ENCODE measurements at regions not wholly inside any gene's neighbourhood (a gene's known extent, or its start where the extent isn't known, plus 50 kb on each side); places are given as distances from the start of the nearest gene placed in this dataset.

DNA sequence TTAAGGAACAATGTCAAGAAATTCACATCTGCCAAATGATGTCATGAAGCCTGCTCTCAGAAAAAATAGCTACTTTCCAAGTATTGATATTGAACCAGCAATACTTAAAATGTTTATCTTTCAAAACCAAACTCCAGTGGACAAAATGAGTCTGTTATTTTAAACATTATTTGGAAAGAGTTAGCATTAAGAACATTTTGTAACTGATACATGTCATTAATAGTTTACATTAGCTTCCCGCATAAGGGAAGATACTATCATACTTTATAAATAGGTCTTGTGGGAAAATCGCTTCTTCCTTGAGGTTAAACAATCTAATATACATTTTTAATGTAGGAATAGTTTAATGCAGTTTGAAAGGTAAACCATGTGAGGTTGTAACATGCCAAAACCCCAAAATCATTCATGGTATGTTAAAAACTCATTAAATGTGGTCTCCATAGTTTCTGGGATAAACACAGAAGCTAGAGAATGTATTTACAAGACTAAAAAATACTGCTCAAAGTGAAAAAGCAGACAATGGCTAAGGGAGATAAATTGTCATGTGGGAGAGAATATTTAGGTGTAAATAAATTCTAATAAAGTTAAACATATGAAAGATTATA, 73.4 kb upstream of the ATP2B1 start:
- no peaks in the 10 kb centered on the region for H3K36me3 ChIP-seq
- intact Hi-C loops (cut with DNase I): no loop called here
- no peak for ATAC-seq

DNA sequence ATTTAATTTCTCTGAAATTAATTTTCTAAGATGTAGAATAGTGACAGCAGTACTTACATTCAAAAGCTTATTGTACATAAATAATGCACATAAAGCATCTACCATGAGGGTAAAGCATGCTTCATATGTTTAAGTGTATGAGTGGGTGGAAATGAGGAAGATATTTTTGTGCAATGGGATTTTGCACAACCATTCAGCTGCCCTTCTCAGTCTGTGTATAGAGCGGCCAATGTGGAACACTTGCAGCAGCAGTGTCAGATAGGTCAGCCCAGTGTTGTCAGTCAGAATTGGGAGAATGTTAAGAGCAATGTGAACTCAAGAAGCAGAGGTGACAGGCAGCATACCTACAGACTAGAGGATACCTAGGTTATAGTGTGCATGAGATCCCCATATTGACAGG, 72.5 kb upstream of the ATP2B1 start:
- intact Hi-C loops (cut with DNase I): no loop called here
- H3K4me3 ChIP-seq: no peak overlapping the region
- H3K27ac ChIP-seq: no peak overlapping the region
- H3K4me1 ChIP-seq: peaks cover 8% of the 10 kb centered on the region
- no peaks in the 10 kb centered on the region for H3K27me3 ChIP-seq (ENCODE audit: low read depth)
- H3K9me3 ChIP-seq: peaks cover 3% of the 10 kb centered on the region
- ATAC-seq: peak; percentile 68 to 72
- TF ChIP-seq, protein P1, sequence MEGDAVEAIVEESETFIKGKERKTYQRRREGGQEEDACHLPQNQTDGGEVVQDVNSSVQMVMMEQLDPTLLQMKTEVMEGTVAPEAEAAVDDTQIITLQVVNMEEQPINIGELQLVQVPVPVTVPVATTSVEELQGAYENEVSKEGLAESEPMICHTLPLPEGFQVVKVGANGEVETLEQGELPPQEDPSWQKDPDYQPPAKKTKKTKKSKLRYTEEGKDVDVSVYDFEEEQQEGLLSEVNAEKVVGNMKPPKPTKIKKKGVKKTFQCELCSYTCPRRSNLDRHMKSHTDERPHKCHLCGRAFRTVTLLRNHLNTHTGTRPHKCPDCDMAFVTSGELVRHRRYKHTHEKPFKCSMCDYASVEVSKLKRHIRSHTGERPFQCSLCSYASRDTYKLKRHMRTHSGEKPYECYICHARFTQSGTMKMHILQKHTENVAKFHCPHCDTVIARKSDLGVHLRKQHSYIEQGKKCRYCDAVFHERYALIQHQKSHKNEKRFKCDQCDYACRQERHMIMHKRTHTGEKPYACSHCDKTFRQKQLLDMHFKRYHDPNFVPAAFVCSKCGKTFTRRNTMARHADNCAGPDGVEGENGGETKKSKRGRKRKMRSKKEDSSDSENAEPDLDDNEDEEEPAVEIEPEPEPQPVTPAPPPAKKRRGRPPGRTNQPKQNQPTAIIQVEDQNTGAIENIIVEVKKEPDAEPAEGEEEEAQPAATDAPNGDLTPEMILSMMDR (IDR thresholded peaks at IDR 0.05): no peak
- H3K36me3 ChIP-seq: no peaks in the 10 kb centered on the region
- no peak for DNase-seq

More for the DNA sequence above, 73.4 kb upstream of the ATP2B1 start:
- no peak for DNase-seq
- Histone ChIP-seq H3K27ac (no peak overlapping the region), H3K9me3 (peaks cover 8% of the 10 kb centered on the region), H3K4me3 (no peak overlapping the region), H3K4me1 (peaks cover 8% of the 10 kb centered on the region), H3K27me3 (ENCODE audit: low read depth) (no peaks in the 10 kb centered on the region)
- TF ChIP-seq, protein P1 (IDR thresholded peaks at IDR 0.05): no peak

DNA sequence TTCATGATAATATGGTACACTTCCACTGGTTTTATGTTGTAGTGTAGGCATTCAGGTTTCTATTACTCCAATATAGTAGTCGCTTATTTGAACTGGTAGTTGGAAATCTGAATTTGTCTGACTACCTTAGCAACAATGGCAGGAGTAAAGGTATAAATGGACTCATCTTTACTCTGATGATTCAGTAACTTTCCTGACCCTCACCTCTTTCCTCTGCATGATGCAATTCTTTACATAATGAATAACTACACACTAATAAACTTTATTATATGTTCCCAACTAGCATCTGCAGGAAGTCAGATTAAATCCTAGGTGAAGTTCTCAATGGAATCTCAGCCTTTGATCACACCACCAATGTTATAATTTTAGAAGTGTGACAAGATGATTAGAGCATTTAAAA, 70.5 kb upstream of the ATP2B1 start:
- Histone ChIP-seq H3K4me3 (no peak overlapping the region), H3K9me3 (no peaks in the 10 kb centered on the region), H3K36me3 (no peaks in the 10 kb centered on the region), H3K4me1 (peaks cover 8% of the 10 kb centered on the region), H3K27me3 (ENCODE audit: low read depth) (no peaks in the 10 kb centered on the region), H3K27ac (no peak overlapping the region)
- DNase-seq (no peak), ATAC-seq (no peak)
- TF ChIP-seq, protein P1 (IDR thresholded peaks at IDR 0.05): no peak
- intact Hi-C loops (cut with DNase I): no loop called here

DNA sequence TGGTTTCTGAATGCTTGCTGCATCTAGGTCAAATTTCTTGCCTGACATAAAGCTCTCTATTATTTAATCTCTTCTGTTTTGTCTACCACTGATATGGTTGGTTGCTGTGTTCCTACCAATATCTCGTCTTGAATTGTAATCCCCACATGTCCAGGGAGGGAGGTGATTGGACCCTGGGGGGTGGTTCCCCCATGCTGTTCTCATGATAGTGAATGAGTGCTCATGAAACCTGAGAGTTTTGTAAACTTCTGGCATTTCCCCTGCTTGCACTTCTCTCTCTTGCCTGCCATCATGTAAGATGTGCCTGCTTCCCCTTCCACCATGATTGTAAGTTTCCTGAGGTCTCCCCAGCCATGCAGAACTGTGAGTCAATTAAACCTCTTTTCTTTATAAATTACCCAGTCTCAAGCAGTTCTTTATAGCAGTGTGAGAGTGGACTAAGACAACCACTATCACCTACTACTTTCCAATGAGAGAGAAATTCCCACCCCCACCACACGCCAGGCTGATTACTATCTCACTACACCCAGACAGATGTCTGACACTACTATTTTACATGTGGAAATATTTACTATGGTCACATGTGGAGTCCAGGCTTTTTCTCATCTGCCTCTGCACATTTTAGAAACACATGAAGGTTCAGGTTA, 69.2 kb upstream of the ATP2B1 start:
- TF ChIP-seq, protein P1 (IDR thresholded peaks at IDR 0.05): no peak
- H3K36me3 ChIP-seq: no peaks in the 10 kb centered on the region
- H3K27ac ChIP-seq: no peak overlapping the region
- DNase-seq (no peak), ATAC-seq (no peak)
- no peaks in the 10 kb centered on the region for H3K4me1 ChIP-seq
- H3K27me3 ChIP-seq (ENCODE audit: low read depth): no peaks in the 10 kb centered on the region
- no peaks in the 10 kb centered on the region for H3K9me3 ChIP-seq
- no peak overlapping the region for H3K4me3 ChIP-seq
- intact Hi-C loops (cut with DNase I): no loop called here

DNA sequence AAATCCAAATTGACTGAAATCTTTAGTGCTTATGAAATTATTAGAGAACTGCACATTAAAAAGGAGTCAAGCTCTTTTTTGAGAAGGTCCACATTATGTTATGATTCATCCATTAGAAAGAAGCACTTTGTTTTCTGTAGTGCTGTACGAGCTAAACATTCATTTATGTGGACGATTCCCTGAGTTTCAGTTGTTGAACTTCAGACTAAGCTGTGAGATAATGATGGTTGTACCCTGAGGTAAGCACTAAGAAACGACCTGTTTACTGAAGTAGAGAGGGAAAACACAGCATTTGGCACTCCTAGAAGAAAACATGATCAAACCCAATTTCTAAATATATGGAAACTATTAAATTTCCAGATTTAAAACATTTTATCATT, 67.3 kb upstream of the ATP2B1 start:
- Histone ChIP-seq H3K4me3 (no peak overlapping the region), H3K9me3 (no peaks in the 10 kb centered on the region), H3K27me3 (ENCODE audit: low read depth) (no peaks in the 10 kb centered on the region), H3K36me3 (no peaks in the 10 kb centered on the region), H3K4me1 (no peaks in the 10 kb centered on the region), H3K27ac (no peak overlapping the region)
- DNase-seq: no peak
- no peak for ATAC-seq
- intact Hi-C loops (cut with DNase I): no loop called here
- TF ChIP-seq, protein P1 (IDR thresholded peaks at IDR 0.05): no peak
